NB4 (cell line): ENCODE measurements at regions not wholly inside any gene's neighbourhood (a gene's known extent, or its start where the extent isn't known, plus 50 kb on each side); places are given as distances from the start of the nearest gene placed in this dataset.

Experiments used
- DNase-seq: peaks from one replicate; pipeline ENCODE4 v3.0.0; 2010; ENCODE audit warnings: low read depth
- H3K4me3 ChIP-seq: one replicate; pipeline ENCODE4 v1.5.1; 2011; ENCODE audit warnings: mild to moderate bottlenecking, low read depth, low read length, moderate library complexity
- CTCF ChIP-seq: IDR thresholded peaks from one replicate; pipeline ENCODE4 v1.5.1; 2012; ENCODE audit warnings: low read depth, low read length
- MYC ChIP-seq: IDR thresholded peaks from 2 replicates; pipeline ENCODE4 v1.6.1; 2011; ENCODE audit warnings: low read depth, low read length
- POLR2A ChIP-seq: IDR thresholded peaks from 2 replicates; pipeline ENCODE4 v1.6.1; 2011; ENCODE audit warnings: mild to moderate bottlenecking; ENCODE audit not compliant: insufficient read length; ENCODE audit errors: extremely low read depth
- TF ChIP-seq, protein P1 (sequence below): IDR thresholded peaks from 2 replicates; pipeline ENCODE4 v1.6.1; 2011; ENCODE audit warnings: low read depth, low read length

DNA sequence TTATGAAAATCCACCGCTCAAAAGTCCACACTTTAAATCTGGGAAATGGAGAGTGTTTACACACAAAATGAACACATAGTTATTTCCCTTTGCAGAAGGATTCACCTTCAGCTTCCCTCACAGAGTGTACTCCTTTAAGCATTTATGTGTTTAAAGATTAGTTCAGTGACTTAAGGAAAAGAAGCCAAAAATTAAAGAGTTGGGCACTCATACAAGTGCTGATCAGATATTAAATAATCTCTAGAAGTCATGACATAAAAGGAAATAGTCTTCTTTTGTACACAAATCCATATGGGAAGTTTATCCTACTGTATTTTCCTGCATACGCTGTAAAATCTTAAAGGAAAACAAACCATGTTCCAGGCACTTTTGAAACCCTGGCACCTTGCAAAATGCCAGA, 174.2 kb downstream of the LNPK start:
- DNase-seq, result no peak
- no peak for TF ChIP-seq POLR2A
- TF ChIP-seq, protein P1, sequence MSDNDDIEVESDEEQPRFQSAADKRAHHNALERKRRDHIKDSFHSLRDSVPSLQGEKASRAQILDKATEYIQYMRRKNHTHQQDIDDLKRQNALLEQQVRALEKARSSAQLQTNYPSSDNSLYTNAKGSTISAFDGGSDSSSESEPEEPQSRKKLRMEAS, result no peak
- no peak overlapping the region for H3K4me3 ChIP-seq

DNA sequence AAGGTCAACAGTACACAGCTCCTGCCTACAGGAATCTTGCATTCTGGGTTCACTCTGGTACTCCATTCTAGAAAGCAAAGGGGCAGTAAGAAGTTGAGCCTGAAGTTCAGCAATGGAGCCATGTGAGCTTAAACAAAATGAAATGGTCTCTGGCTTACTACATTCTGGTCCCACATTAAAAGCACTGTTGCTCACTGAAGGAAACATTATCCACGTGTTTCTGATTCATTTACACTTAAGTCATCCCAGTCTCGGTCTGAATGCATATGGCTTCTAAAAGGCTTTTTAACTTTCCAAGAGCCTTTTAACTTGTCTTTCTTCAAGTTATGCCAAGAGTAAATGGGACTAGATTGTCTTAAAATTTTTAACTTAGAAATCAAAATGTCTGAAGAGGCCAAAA, 177.8 kb downstream of the LNPK start:
- no peak for DNase-seq
- no peak overlapping the region for H3K4me3 ChIP-seq
- TF ChIP-seq MYC, result no peak
- no peak for TF ChIP-seq POLR2A

DNA sequence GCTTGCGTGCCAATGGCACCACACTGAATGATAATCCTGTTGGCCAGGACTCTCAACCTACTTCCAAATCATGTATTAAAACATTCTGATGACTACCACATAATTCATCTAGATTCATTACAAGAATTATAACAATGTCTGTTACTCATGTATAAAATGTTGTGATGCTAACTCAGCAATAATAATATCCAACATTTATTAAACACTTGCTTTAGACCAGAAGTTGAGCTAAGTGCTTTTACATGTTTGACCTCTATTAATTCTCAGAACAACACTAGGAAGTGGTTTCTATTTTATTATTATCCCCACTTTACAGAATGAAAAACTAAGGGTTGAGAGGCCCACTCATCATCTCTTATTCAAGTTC, 178.4 kb downstream of the LNPK start:
- no peak overlapping the region for H3K4me3 ChIP-seq
- no peak for DNase-seq
- no peak for TF ChIP-seq CTCF
- no peak for TF ChIP-seq POLR2A
- TF ChIP-seq, protein P1, result no peak
- no peak for TF ChIP-seq MYC

- TF ChIP-seq MYC (no peak), CTCF (no peak), POLR2A (no peak)
- TF ChIP-seq, protein P1, result no peak
- DNase-seq, result no peak
Measured at GRCh38 chr2:175823002-175823706, 178.9 kb downstream of the LNPK start.

GRCh38 chr2:175817221-175817620, 184.8 kb downstream of the LNPK start:
- no peak for DNase-seq
- TF ChIP-seq CTCF (no peak), MYC (no peak), POLR2A (no peak)
- TF ChIP-seq, protein P1, result no peak
- no peak overlapping the region for H3K4me3 ChIP-seq

More at GRCh38 chr2:175823002-175823706, 178.9 kb downstream of the LNPK start:
- H3K4me3 ChIP-seq, result no peak overlapping the region

GRCh38 chr2:175815537-175815936, 186.5 kb downstream of the LNPK start:
- no peak overlapping the region for H3K4me3 ChIP-seq
- DNase-seq, result no peak
- TF ChIP-seq MYC (no peak), POLR2A (no peak), CTCF (no peak)
- TF ChIP-seq, protein P1, result no peak

DNA sequence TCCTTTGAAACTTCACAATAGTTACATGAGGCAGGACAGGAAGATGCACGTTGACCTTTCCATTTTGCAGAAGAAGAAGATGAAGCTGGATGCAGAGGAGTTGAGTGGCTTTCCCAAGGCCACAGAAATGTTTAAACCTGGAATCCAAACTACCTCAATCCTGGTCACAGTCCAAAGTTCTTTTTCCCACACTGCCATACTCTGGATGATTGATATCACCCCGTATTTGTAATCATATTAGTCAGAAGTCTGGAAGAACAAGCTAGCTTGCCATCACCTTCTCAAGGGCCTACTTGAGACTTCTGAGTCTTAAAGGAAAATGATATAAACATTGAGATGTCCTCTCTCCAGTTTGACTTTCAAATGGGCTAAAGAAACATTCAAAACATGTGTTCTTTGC, 190.1 kb downstream of the LNPK start:
- DNase-seq, result no peak
- H3K4me3 ChIP-seq, result no peak overlapping the region
- TF ChIP-seq MYC (no peak), POLR2A (no peak), CTCF (no peak)
- TF ChIP-seq, protein P1, result no peak
